GM12878 (cell line): ENCODE measurements at regions not wholly inside any gene's neighbourhood (a gene's known extent, or its start where the extent isn't known, plus 50 kb on each side); places are given as distances from the start of the nearest gene placed in this dataset.

Source experiments
- ATAC-seq: fragments of 200-7000 bp; cut with Tn5 transposase; 3 replicates; pipeline ENCODE4 v1.9.1; 2020; ENCODE audit warnings: mild to moderate bottlenecking, moderate library complexity
- BruUV-seq: library from RNA; stranded (reverse); fragments of 400-500 nt; replicated peaks from 2 replicates; lab custom pipeline; 2021; lab: Mats Ljungman, UMichigan
- CTCF ChIA-PET: fragments of 300-600 bp; sonication (Branson Sonifier 250); formaldehyde crosslinking; extraction: SDS; loops from one replicate; lab custom pipeline; 2021; ENCODE audit warnings: inconsistent platforms; lab: Yijun Ruan, JAX
- POLR2A ChIA-PET: fragments of 350-600 bp; formaldehyde crosslinking; extraction: SDS; loops from one replicate; lab custom pipeline; 2021; ENCODE audit warnings: inconsistent platforms; lab: Charles Lee
- RAD21 ChIA-PET: fragments of 300-600 bp; sonication (Branson Sonifier 250); formaldehyde crosslinking; loops from one replicate; lab custom pipeline; 2023; ENCODE audit warnings: antibody characterized with exemption; ENCODE audit not compliant: unreplicated experiment; lab: Charles Lee
- SMC1A ChIA-PET: fragments of 300-600 bp; sonication (Branson Sonifier 250); formaldehyde crosslinking; loops from one replicate; lab custom pipeline; 2023; ENCODE audit not compliant: unreplicated experiment, uncharacterized antibody; lab: Charles Lee
- DNase-seq: peaks from one replicate; pipeline ENCODE4 v3.0.0-alpha.2; 2011; ENCODE audit warnings: low read depth, low spot score
- FAIRE-seq: peaks from 3 replicates; lab custom pipeline; 2011; peaks lifted over from hg19 to GRCh38; lab: Jason Lieb, UNC
- H2AFZ ChIP-seq: 2 replicates; pipeline ENCODE4 v1.6.0; 2011; ENCODE audit warnings: low read depth, low read length, control low read depth; ENCODE audit not compliant: control insufficient read depth
- H3K27ac ChIP-seq: 2 replicates; pipeline ENCODE4 v1.5.1; 2011; ENCODE audit warnings: control low read depth; ENCODE audit not compliant: control insufficient read depth, insufficient read depth
- H3K27me3 ChIP-seq, 2 experiments: replicated peaks in 1 of 2; 2 replicates each; pipeline versions ENCODE4 v1.6.0 to v1.6.1; 2011; ENCODE audit warnings: low read length in 1 of 2; ENCODE audit not compliant: control insufficient read depth in 2 of 2, insufficient read depth in 2 of 2
- H3K36me3 ChIP-seq, 2 experiments: 2 replicates each; pipeline ENCODE4 v1.5.1; 2011; ENCODE audit warnings: low read length in 1 of 2; ENCODE audit not compliant: control insufficient read depth in 2 of 2, insufficient read depth in 2 of 2
- H3K4me1 ChIP-seq: 2 replicates; pipeline ENCODE4 v1.6.1; 2011; ENCODE audit warnings: mild to moderate bottlenecking, low read length, moderate library complexity, mixed read lengths; ENCODE audit not compliant: control insufficient read depth, insufficient read depth
- H3K4me2 ChIP-seq: 2 replicates; pipeline ENCODE4 v1.6.0; 2011; ENCODE audit warnings: control low read depth; ENCODE audit not compliant: control insufficient read depth, insufficient read depth
- H3K4me3 ChIP-seq: fragments of 200-600 bp; sonication (generic); 2 replicates; pipeline ENCODE4 v1.5.1; 2016
- H3K79me2 ChIP-seq: 2 replicates; pipeline ENCODE4 v1.6.0; 2011; ENCODE audit warnings: low read length; ENCODE audit not compliant: control insufficient read depth, insufficient read depth
- H3K9ac ChIP-seq: 2 replicates; pipeline ENCODE4 v1.8.0; 2011; ENCODE audit warnings: low read length, control low read depth, mixed read lengths; ENCODE audit not compliant: control insufficient read depth, insufficient read depth
- H3K9me3 ChIP-seq: replicated peaks from 3 replicates; pipeline ENCODE4 v1.5.1; 2011; ENCODE audit warnings: mild to moderate bottlenecking, low read length; ENCODE audit not compliant: control insufficient read depth, insufficient read depth
- H4K20me1 ChIP-seq: 2 replicates; pipeline ENCODE4 v1.6.0; 2011; ENCODE audit not compliant: control insufficient read depth, insufficient read depth
- EED ChIP-seq: sonication (generic); IDR thresholded peaks from 2 replicates; pipeline ENCODE4 v1.6.1; 2016; ENCODE audit warnings: antibody characterized with exemption, low read depth
- IRF5 ChIP-seq: fragments of 450-650 bp; IDR thresholded peaks from 2 replicates; pipeline ENCODE4 v1.6.1; 2017; ENCODE audit warnings: borderline replicate concordance
- MTA3 ChIP-seq: IDR thresholded peaks from 2 replicates; pipeline ENCODE4 v1.6.1; 2012; ENCODE audit warnings: low read length, inconsistent platforms, borderline replicate concordance
- SUZ12 ChIP-seq: fragments of 200-600 bp; sonication (generic); IDR thresholded peaks from one replicate; pipeline ENCODE4 v1.6.1; 2018; ENCODE audit warnings: antibody characterized with exemption, mild to moderate bottlenecking; ENCODE audit not compliant: unreplicated experiment
- TCF12 ChIP-seq: IDR thresholded peaks from 2 replicates; pipeline ENCODE4 v1.6.1; 2011; ENCODE audit warnings: low read depth, mild to moderate bottlenecking, low read length
- ZBTB33 ChIP-seq: fragments of 450-650 bp; IDR thresholded peaks from 2 replicates; pipeline ENCODE4 v1.6.1; 2017; ENCODE audit warnings: mild to moderate bottlenecking
- ZNF592 ChIP-seq: fragments of 450-650 bp; IDR thresholded peaks from 2 replicates; pipeline ENCODE4 v1.6.1; 2017; ENCODE audit warnings: mild to moderate bottlenecking, moderate library complexity
- WGBS: methylation state at CpG from one replicate; pipeline ENCODE4 v1.1.6; 2016; ENCODE audit warnings: low lambda C conversion rate; ENCODE audit not compliant: insufficient replicate concordance, insufficient coverage; ENCODE audit errors: missing lambda C conversion rate; 5-methylcytosine and 5-hydroxymethylcytosine counted together
- in situ Hi-C: fragments of 300-500 bp; cut with MboI; formaldehyde crosslinking; loops from 9 replicates; pipeline ENCODE4 v1.14.3; 2018; ENCODE audit warnings: mixed read lengths
- intact Hi-C: fragments of 100-400 bp; cut with micrococcal nuclease; formaldehyde crosslinking; loops from one replicate; pipeline ENCODE4 v1.14.2; 2022; ENCODE audit not compliant: unreplicated experiment
- TF ChIP-seq, protein P1 (sequence below): fragments of 450-650 bp; IDR thresholded peaks from 2 replicates; pipeline ENCODE4 v1.6.1; 2017; ENCODE audit warnings: mild to moderate bottlenecking, low read depth, inconsistent platforms; ENCODE audit not compliant: poor library complexity, severe bottlenecking

GRCh38 chr2:146944601-146945000, 900.2 kb upstream of the ACVR2A start:
- 50% methylated on average over 4 of the region's 4 CpGs for WGBS
- H3K4me3 ChIP-seq: no peak overlapping the region
- H3K9ac ChIP-seq: no peak overlapping the region
- no peak for ATAC-seq
- ChIA-PET CTCF (interaction anchor here (1.5 kb wide), 1 partner anchor 18 kb away, joined by 3 read pairs; no protein-coding TSS in a partner anchor), SMC1A (interaction anchor here (1.3 kb wide), 1 partner anchor 100 kb away, joined by 7 read pairs; no protein-coding TSS in a partner anchor), RAD21 (no interaction called here), POLR2A (no interaction called here)
- no peaks in the 10 kb centered on the region for H3K4me1 ChIP-seq
- intact Hi-C loops (no loop called here), in situ Hi-C loops (no loop called here)
- H3K36me3 ChIP-seq: no peaks in the 10 kb centered on the region
- H3K27me3 ChIP-seq: no peaks in the 10 kb centered on the region; a peak in 1 of 4 replicates
- FAIRE-seq: no peak
- H3K79me2 ChIP-seq: no peaks in the 10 kb centered on the region
- no peak overlapping the region for H3K27ac ChIP-seq
- no peak overlapping the region for H2AFZ ChIP-seq
- DNase-seq: no peak
- no TSS peak for BruUV-seq
- no peaks in the 10 kb centered on the region for H3K9me3 ChIP-seq
- no peak for TF ChIP-seq ZNF592
- no peak for TF ChIP-seq TCF12
- no peak for TF ChIP-seq ZBTB33
- no peak for TF ChIP-seq EED
- no peak for TF ChIP-seq IRF5
- TF ChIP-seq, protein P1, sequence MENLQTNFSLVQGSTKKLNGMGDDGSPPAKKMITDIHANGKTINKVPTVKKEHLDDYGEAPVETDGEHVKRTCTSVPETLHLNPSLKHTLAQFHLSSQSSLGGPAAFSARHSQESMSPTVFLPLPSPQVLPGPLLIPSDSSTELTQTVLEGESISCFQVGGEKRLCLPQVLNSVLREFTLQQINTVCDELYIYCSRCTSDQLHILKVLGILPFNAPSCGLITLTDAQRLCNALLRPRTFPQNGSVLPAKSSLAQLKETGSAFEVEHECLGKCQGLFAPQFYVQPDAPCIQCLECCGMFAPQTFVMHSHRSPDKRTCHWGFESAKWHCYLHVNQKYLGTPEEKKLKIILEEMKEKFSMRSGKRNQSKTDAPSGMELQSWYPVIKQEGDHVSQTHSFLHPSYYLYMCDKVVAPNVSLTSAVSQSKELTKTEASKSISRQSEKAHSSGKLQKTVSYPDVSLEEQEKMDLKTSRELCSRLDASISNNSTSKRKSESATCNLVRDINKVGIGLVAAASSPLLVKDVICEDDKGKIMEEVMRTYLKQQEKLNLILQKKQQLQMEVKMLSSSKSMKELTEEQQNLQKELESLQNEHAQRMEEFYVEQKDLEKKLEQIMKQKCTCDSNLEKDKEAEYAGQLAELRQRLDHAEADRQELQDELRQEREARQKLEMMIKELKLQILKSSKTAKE: no peak
- TF ChIP-seq MTA3: no peak
- no peak for TF ChIP-seq SUZ12
- H3K4me2 ChIP-seq: no peak overlapping the region
- H4K20me1 ChIP-seq: no peaks in the 10 kb centered on the region
